Heart left ventricle (tissue), 13 donors: ENCODE measurements at regions not wholly inside any gene's neighbourhood (a gene's known extent, or its start where the extent isn't known, plus 50 kb on each side); places are given as distances from the start of the nearest gene placed in this dataset.

Experiments used
- CTCF ChIP-seq, 12 donors: fragments of 200-600 bp; sonication (generic) in 4 of 12; IDR thresholded peaks; one replicate each; pipeline versions ENCODE4 v1.5.0 to v1.8.0; 2018 to 2022; ENCODE audit warnings: antibody characterized with exemption in 12 of 12, mild to moderate bottlenecking in 5 of 12
- POLR2A ChIP-seq, 2 donors: fragments of 450-650 bp; IDR thresholded peaks; one replicate each; pipeline ENCODE4 v1.6.1; 2017; ENCODE audit warnings: antibody characterized with exemption in 2 of 2, mild to moderate bottlenecking in 2 of 2, moderate library complexity in 2 of 2
- donor health status: ischemic (EF 13 %, LVEDD 7.1; RV severe dilation, severe dysfunction).
- donor health status: DM: no; HTN: yes; CAD: no.
- donor health status: DM: no; HTN: no; CAD: no.
- donor health status: ischemic (EF 25% LVEDD 6.9; RV normal size, moderate dysfunction).
- donor health status: ischemic (EF 25% LVEDD 5.7; RV mildly dilated, moderate dysfunction).
- donor health status: ischemic (EF 35%, LVEDD 5.7; RV mildly dilated, moderate dysfunction).
- donor health status: nonischemic (EF 11% LVEDD 7.7; RV severe dilation, severe dysfunction).
- donor health status: DM: yes; HTN: yes; CAD: no.
- donor health status: PGD.
- donor health status: ischemic (EF 29% LVEDD 5.4; RV normal size, mild dysfunction).
- donor health status: nonischemic (EF 23%, LVEDD 6.1; RV moderate dilation, normal function).

- TF ChIP-seq POLR2A (IDR thresholded peaks at IDR 0.05) (no peak), CTCF (IDR thresholded peaks at IDR 0.05) (no peak)
Measured at GRCh38 chr6:4586469-4586859, 189.7 kb upstream of the CDYL start.
